ENCODE measurements at regions not wholly inside any gene's neighbourhood (a gene's known extent, or its start where the extent isn't known, plus 50 kb on each side); places are given as distances from the start of the nearest gene placed in this dataset.

DNA sequence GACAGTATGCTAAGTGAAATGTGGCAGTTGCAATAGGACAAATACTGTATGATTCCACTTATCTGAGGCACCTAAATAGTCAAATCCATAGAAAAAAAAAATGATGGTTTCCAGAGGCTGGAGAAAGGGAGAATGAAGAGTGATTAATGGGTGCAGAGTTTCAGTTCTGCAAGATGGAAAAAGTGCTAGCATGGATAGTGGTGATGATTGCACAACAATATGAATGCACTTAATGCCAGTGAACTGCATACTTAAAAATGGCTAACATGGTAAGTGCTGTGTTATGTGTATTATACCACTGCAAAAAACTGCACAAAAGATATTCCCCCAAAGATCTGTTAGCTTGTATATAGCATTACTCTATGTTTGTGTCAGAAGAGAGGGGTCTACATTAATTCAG is 185.4 kb downstream of the INHBB start:
- TF ChIP-seq CTCF (IDR thresholded peaks at IDR 0.05; ENCODE audit: low read depth, low read length) = no peak
- in situ Hi-C loops (cut with HindIII; ENCODE audit: low sequenced_read_pairs) = no loop called here
- no peak for DNase-seq (ENCODE audit: low read depth, low spot score)
- no peak overlapping the region for H3K4me3 ChIP-seq (ENCODE audit: low read depth, low read length)

DNA sequence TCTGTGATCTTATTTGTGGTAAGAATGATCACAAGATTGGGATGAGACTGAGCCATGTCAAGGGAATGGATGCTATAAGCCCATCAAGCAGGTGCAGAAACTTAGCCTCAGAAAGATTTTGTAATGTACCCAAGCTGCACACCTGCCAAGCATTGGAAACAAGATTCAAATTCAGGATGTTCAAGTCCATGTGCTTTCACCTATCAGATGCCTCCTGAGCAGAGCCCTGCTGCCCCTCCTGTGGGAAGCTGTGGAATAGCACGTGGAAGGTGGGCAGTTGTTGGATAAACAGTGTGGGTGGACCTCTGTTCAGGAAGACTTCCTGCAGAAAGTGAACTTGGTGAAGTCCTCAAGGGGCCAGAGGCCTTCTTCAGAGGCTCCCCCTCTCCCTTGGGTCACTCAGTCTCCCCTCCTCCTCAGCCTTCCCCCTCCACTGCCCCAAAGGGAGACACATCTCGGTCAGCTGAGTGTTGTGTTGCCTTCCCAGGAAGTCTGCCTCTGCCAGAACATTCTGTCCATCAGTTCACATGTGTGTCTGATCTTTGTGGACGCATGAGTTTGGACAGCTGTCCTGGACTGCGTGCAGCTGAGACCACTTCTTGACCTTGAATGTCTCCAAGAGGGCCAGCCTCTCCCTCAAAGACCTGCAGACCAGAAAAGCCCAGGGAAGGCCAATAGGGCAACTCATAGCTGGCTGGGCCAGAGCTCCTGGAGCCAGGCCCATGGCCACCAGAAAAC is 186.1 kb downstream of the INHBB start:
- peak; percentile 17 for DNase-seq (ENCODE audit: low read depth, low spot score)
- no peak for TF ChIP-seq CTCF (IDR thresholded peaks at IDR 0.05; ENCODE audit: low read depth, low read length)
- in situ Hi-C loops (cut with HindIII; ENCODE audit: low sequenced_read_pairs) = no loop called here
- no peak overlapping the region for H3K4me3 ChIP-seq (ENCODE audit: low read depth, low read length)

DNA sequence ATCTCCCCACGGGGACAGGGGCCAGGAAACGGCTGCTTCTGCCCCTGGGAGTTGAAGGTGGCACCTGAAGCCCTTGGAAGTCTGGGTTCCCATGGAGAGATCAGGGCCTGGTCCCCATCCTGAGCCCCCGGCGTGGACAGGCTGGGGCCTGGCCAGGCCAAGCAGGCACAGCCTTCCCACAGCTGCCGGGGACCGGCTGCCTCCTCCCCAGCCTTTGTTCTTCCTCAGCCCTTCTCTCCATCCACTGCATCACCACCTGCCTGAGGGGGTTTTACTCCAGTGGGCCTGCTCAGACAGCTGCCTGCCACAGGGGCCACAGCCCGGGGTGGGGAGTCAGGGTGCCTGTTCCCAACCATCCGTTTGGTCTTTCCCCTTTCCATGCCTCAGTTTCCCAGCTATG is 187.7 kb downstream of the INHBB start:
- TF ChIP-seq CTCF (IDR thresholded peaks at IDR 0.05; ENCODE audit: low read depth, low read length) = no peak
- in situ Hi-C loops (cut with HindIII; ENCODE audit: low sequenced_read_pairs) = no loop called here
- no peak overlapping the region for H3K4me3 ChIP-seq (ENCODE audit: low read depth, low read length)
- no peak for DNase-seq (ENCODE audit: low read depth, low spot score)

GRCh38 chr2:120534457-120534856 is 188.5 kb downstream of the INHBB start:
- DNase-seq (ENCODE audit: low read depth, low spot score) = no peak
- no peak overlapping the region for H3K4me3 ChIP-seq (ENCODE audit: low read depth, low read length)
- TF ChIP-seq CTCF (IDR thresholded peaks at IDR 0.05; ENCODE audit: low read depth, low read length) = no peak
- in situ Hi-C loops (cut with HindIII; ENCODE audit: low sequenced_read_pairs) = no loop called here

- DNase-seq (ENCODE audit: low read depth, low spot score) = no peak
- H3K4me3 ChIP-seq (ENCODE audit: low read depth, low read length) = no peak overlapping the region
- in situ Hi-C loops (cut with HindIII; ENCODE audit: low sequenced_read_pairs) = no loop called here
- TF ChIP-seq CTCF (IDR thresholded peaks at IDR 0.05; ENCODE audit: low read depth, low read length) = no peak
These were observed 189.1 kb downstream of the INHBB start for GRCh38 chr2:120535081-120535480.

- in situ Hi-C loops (cut with HindIII; ENCODE audit: low sequenced_read_pairs) = no loop called here
- DNase-seq (ENCODE audit: low read depth, low spot score) = no peak
- no peak for TF ChIP-seq CTCF (IDR thresholded peaks at IDR 0.05; ENCODE audit: low read depth, low read length)
- no peak overlapping the region for H3K4me3 ChIP-seq (ENCODE audit: low read depth, low read length)
These were observed 190.2 kb downstream of the INHBB start for GRCh38 chr2:120536141-120536540.

Data from astrocyte of the spinal cord (primary cell).